ENCODE measurements at regions not wholly inside any gene's neighbourhood (a gene's known extent, or its start where the extent isn't known, plus 50 kb on each side); places are given as distances from the start of the nearest gene placed in this dataset.

- no peak overlapping the region for H3K9ac ChIP-seq (ENCODE audit: low read length)
- no peaks in the 10 kb centered on the region for H3K9me2 ChIP-seq (ENCODE audit: insufficient read depth, low read length)
- no peaks in the 10 kb centered on the region for H3K36me3 ChIP-seq (ENCODE audit: insufficient read depth, low read length)
- no peak overlapping the region for H3K27ac ChIP-seq (ENCODE audit: low read length)
- H3F3A ChIP-seq (ENCODE audit: insufficient read depth, low read length, poor library complexity, severe bottlenecking) = no peaks in the 10 kb centered on the region
- H3K9me3 ChIP-seq (ENCODE audit: low read length) = no peaks in the 10 kb centered on the region
- no peaks in the 10 kb centered on the region for H3K27me3 ChIP-seq (ENCODE audit: insufficient read depth, low read depth, low read length)
- TF ChIP-seq TAF1 (IDR thresholded peaks at IDR 0.05; ENCODE audit: low read depth) = no peak
- TF ChIP-seq RAD21 (conservative IDR thresholded peaks at IDR 0.05) = no peak
- no peak for TF ChIP-seq POLR2AphosphoS5 (IDR thresholded peaks at IDR 0.05)
- TF ChIP-seq EZH2 (IDR thresholded peaks at IDR 0.05; ENCODE audit: borderline replicate concordance, insufficient read depth, low read length, poor library complexity, severe bottlenecking) = no peak
- TF ChIP-seq, protein P1, sequence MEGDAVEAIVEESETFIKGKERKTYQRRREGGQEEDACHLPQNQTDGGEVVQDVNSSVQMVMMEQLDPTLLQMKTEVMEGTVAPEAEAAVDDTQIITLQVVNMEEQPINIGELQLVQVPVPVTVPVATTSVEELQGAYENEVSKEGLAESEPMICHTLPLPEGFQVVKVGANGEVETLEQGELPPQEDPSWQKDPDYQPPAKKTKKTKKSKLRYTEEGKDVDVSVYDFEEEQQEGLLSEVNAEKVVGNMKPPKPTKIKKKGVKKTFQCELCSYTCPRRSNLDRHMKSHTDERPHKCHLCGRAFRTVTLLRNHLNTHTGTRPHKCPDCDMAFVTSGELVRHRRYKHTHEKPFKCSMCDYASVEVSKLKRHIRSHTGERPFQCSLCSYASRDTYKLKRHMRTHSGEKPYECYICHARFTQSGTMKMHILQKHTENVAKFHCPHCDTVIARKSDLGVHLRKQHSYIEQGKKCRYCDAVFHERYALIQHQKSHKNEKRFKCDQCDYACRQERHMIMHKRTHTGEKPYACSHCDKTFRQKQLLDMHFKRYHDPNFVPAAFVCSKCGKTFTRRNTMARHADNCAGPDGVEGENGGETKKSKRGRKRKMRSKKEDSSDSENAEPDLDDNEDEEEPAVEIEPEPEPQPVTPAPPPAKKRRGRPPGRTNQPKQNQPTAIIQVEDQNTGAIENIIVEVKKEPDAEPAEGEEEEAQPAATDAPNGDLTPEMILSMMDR (IDR thresholded peaks at IDR 0.05; ENCODE audit: poor library complexity, severe bottlenecking) = no peak
- TF ChIP-seq MXI1 (conservative IDR thresholded peaks at IDR 0.05; ENCODE audit: poor library complexity, severe bottlenecking) = no peak
- TF ChIP-seq SMC3 (conservative IDR thresholded peaks at IDR 0.05; ENCODE audit: poor library complexity) = no peak
- TF ChIP-seq, protein P2, sequence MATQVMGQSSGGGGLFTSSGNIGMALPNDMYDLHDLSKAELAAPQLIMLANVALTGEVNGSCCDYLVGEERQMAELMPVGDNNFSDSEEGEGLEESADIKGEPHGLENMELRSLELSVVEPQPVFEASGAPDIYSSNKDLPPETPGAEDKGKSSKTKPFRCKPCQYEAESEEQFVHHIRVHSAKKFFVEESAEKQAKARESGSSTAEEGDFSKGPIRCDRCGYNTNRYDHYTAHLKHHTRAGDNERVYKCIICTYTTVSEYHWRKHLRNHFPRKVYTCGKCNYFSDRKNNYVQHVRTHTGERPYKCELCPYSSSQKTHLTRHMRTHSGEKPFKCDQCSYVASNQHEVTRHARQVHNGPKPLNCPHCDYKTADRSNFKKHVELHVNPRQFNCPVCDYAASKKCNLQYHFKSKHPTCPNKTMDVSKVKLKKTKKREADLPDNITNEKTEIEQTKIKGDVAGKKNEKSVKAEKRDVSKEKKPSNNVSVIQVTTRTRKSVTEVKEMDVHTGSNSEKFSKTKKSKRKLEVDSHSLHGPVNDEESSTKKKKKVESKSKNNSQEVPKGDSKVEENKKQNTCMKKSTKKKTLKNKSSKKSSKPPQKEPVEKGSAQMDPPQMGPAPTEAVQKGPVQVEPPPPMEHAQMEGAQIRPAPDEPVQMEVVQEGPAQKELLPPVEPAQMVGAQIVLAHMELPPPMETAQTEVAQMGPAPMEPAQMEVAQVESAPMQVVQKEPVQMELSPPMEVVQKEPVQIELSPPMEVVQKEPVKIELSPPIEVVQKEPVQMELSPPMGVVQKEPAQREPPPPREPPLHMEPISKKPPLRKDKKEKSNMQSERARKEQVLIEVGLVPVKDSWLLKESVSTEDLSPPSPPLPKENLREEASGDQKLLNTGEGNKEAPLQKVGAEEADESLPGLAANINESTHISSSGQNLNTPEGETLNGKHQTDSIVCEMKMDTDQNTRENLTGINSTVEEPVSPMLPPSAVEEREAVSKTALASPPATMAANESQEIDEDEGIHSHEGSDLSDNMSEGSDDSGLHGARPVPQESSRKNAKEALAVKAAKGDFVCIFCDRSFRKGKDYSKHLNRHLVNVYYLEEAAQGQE (IDR thresholded peaks at IDR 0.05; ENCODE audit: borderline replicate concordance) = no peak
- TF ChIP-seq EP300 (conservative IDR thresholded peaks at IDR 0.05; ENCODE audit: poor library complexity, severe bottlenecking) = no peak
- H2AFZ ChIP-seq (ENCODE audit: low read depth, low read length) = no peak overlapping the region
- H3K4me3 ChIP-seq (ENCODE audit: low read length) = no peak overlapping the region
- H3K79me2 ChIP-seq (replicated peaks; ENCODE audit: insufficient read depth, low read length) = no peaks in the 10 kb centered on the region
- no peak overlapping the region for H3K4me2 ChIP-seq (ENCODE audit: low read length)
- no peaks in the 10 kb centered on the region for H4K20me1 ChIP-seq (ENCODE audit: insufficient read depth)
Observed at GRCh38 chr14:27096091-27096490, 498.3 kb upstream of the NOVA1 start.

GRCh38 chr14:27098451-27098850, 500.6 kb upstream of the NOVA1 start:
- Histone ChIP-seq H3K79me2 (replicated peaks; ENCODE audit: insufficient read depth, low read length) (no peaks in the 10 kb centered on the region), H3K4me3 (ENCODE audit: low read length) (no peak overlapping the region), H2AFZ (ENCODE audit: low read depth, low read length) (no peak overlapping the region), H3K27ac (ENCODE audit: low read length) (no peak overlapping the region), H3K36me3 (ENCODE audit: insufficient read depth, low read length) (no peaks in the 10 kb centered on the region), H4K20me1 (ENCODE audit: insufficient read depth) (no peaks in the 10 kb centered on the region), H3K9me3 (ENCODE audit: low read length) (no peaks in the 10 kb centered on the region), H3K27me3 (ENCODE audit: insufficient read depth, low read depth, low read length) (no peaks in the 10 kb centered on the region), H3F3A (ENCODE audit: insufficient read depth, low read length, poor library complexity, severe bottlenecking) (no peaks in the 10 kb centered on the region), H3K4me2 (ENCODE audit: low read length) (no peak overlapping the region), H3K9ac (ENCODE audit: low read length) (no peak overlapping the region), H3K9me2 (ENCODE audit: insufficient read depth, low read length) (no peaks in the 10 kb centered on the region)
- TF ChIP-seq EP300 (conservative IDR thresholded peaks at IDR 0.05; ENCODE audit: poor library complexity, severe bottlenecking) = no peak

- Histone ChIP-seq H3K4me3 (ENCODE audit: low read length) (no peak overlapping the region), H3F3A (ENCODE audit: insufficient read depth, low read length, poor library complexity, severe bottlenecking) (no peaks in the 10 kb centered on the region), H3K4me2 (ENCODE audit: low read length) (no peak overlapping the region), H3K9me2 (ENCODE audit: insufficient read depth, low read length) (no peaks in the 10 kb centered on the region), H3K36me3 (ENCODE audit: insufficient read depth, low read length) (no peaks in the 10 kb centered on the region), H3K9ac (ENCODE audit: low read length) (no peak overlapping the region), H2AFZ (ENCODE audit: low read depth, low read length) (no peak overlapping the region), H3K27me3 (ENCODE audit: insufficient read depth, low read depth, low read length) (no peaks in the 10 kb centered on the region), H3K79me2 (replicated peaks; ENCODE audit: insufficient read depth, low read length) (no peaks in the 10 kb centered on the region), H3K9me3 (ENCODE audit: low read length) (no peaks in the 10 kb centered on the region), H4K20me1 (ENCODE audit: insufficient read depth) (no peaks in the 10 kb centered on the region), H3K27ac (ENCODE audit: low read length) (no peak overlapping the region)
- TF ChIP-seq, protein P2 (IDR thresholded peaks at IDR 0.05; ENCODE audit: borderline replicate concordance) = no peak
- TF ChIP-seq EZH2 (IDR thresholded peaks at IDR 0.05; ENCODE audit: borderline replicate concordance, insufficient read depth, low read length, poor library complexity, severe bottlenecking) (no peak), SMC3 (conservative IDR thresholded peaks at IDR 0.05; ENCODE audit: poor library complexity) (no peak), EP300 (conservative IDR thresholded peaks at IDR 0.05; ENCODE audit: poor library complexity, severe bottlenecking) (no peak), POLR2AphosphoS5 (IDR thresholded peaks at IDR 0.05) (no peak), RAD21 (conservative IDR thresholded peaks at IDR 0.05) (no peak), MXI1 (conservative IDR thresholded peaks at IDR 0.05; ENCODE audit: poor library complexity, severe bottlenecking) (no peak), TAF1 (IDR thresholded peaks at IDR 0.05; ENCODE audit: low read depth) (no peak)
- TF ChIP-seq, protein P1 (IDR thresholded peaks at IDR 0.05; ENCODE audit: poor library complexity, severe bottlenecking) = no peak
Observed at GRCh38 chr14:27114180-27114579, 516.3 kb upstream of the NOVA1 start.
